PC-9 (cell line): ENCODE measurements at regions not wholly inside any gene's neighbourhood (a gene's known extent, or its start where the extent isn't known, plus 50 kb on each side); places are given as distances from the start of the nearest gene placed in this dataset.

Experiments
- EZH2 ChIP-seq: fragments of 200-600 bp; sonication (generic); IDR thresholded peaks from 2 replicates; pipeline ENCODE4 v1.8.0; 2017; ENCODE audit warnings: antibody characterized with exemption, low read depth
- TF ChIP-seq, protein P1 (sequence below): fragments of 200-600 bp; sonication (generic); conservative IDR thresholded peaks from 2 replicates; pipeline ENCODE4 v1.6.1; 2017; ENCODE audit warnings: mixed run types, antibody characterized with exemption, mild to moderate bottlenecking, moderate library complexity

DNA sequence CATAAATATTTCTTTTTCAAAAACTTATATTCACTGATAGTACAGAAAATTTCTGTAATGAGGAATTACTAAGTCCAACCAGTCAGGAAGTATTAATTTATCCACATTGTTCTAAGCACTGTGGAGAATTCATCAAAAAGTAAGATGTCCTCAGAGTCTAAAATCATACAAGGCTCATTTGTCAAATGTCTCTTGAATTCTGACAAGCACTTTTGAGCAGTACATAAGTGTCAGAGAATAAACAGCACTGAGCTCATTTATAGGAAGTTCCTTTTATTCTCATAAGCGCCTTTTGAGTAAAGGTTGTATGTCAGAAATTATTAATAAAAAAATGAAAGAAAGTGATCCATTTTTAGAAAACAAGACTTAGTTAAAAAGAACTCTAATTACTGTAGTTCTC, 523.2 kb upstream of the EPHA5 start:
- TF ChIP-seq EZH2: no peak
- TF ChIP-seq, protein P1, sequence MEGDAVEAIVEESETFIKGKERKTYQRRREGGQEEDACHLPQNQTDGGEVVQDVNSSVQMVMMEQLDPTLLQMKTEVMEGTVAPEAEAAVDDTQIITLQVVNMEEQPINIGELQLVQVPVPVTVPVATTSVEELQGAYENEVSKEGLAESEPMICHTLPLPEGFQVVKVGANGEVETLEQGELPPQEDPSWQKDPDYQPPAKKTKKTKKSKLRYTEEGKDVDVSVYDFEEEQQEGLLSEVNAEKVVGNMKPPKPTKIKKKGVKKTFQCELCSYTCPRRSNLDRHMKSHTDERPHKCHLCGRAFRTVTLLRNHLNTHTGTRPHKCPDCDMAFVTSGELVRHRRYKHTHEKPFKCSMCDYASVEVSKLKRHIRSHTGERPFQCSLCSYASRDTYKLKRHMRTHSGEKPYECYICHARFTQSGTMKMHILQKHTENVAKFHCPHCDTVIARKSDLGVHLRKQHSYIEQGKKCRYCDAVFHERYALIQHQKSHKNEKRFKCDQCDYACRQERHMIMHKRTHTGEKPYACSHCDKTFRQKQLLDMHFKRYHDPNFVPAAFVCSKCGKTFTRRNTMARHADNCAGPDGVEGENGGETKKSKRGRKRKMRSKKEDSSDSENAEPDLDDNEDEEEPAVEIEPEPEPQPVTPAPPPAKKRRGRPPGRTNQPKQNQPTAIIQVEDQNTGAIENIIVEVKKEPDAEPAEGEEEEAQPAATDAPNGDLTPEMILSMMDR: no peak
